B cell (primary cell): ENCODE measurements at regions not wholly inside any gene's neighbourhood (a gene's known extent, or its start where the extent isn't known, plus 50 kb on each side); places are given as distances from the start of the nearest gene placed in this dataset.

Source experiments
- ATAC-seq: fragments of 200-7000 bp; cut with Tn5 transposase; one replicate; pipeline ENCODE4 v1.10.0; 2021; ENCODE audit warnings: low read depth, mild to moderate bottlenecking, moderate number of reproducible peaks, moderate library complexity
- CTCF ChIA-PET: fragments of 350-600 bp; sonication (Branson Sonifier 250); formaldehyde crosslinking; loops from one replicate; lab custom pipeline; 2021; ENCODE audit warnings: antibody characterized with exemption, inconsistent platforms; lab: Charles Lee
- POLR2A ChIA-PET: fragments of 350-600 bp; sonication (Branson Sonifier 250); formaldehyde crosslinking; loops from one replicate; lab custom pipeline; 2021; ENCODE audit warnings: antibody characterized with exemption; lab: Charles Lee
- DNase-seq: peaks from one replicate; pipeline ENCODE4 v3.0.0; 2013
- H2AFZ ChIP-seq: 2 replicates; pipeline ENCODE4 v1.6.1; 2012; ENCODE audit warnings: mild to moderate bottlenecking, low read depth, low read length; ENCODE audit not compliant: insufficient read depth, poor library complexity, severe bottlenecking
- H3K27ac ChIP-seq, 2 donors: 1 replicate in 1 of 2; 2 replicates in 1 of 2; pipeline ENCODE4 v1.5.1; 2012 to 2013; ENCODE audit warnings: low read length in 2 of 2, mild to moderate bottlenecking in 2 of 2, moderate library complexity in 1 of 2
- H3K27me3 ChIP-seq, 4 experiments: fragments of 200-600 bp in 1 of 4; sonication (generic) in 1 of 4; replicated peaks in 1 of 4; 1 replicate in 2 of 4; 2 replicates in 2 of 4; pipeline versions ENCODE4 v1.6.1 to v1.7.0; 2013 to 2016; ENCODE audit warnings: low read length in 3 of 4, mild to moderate bottlenecking in 2 of 4, mixed read lengths in 1 of 4, moderate library complexity in 1 of 4; ENCODE audit not compliant: insufficient read depth in 4 of 4, control insufficient read depth in 3 of 4; ENCODE audit errors: control extremely low read depth in 1 of 4
- H3K36me3 ChIP-seq, 2 experiments: replicated peaks in 1 of 2; 1 replicate in 1 of 2; 2 replicates in 1 of 2; pipeline versions ENCODE4 v1.6.1 to v1.7.1; 2013; ENCODE audit warnings: low read length in 1 of 2; ENCODE audit not compliant: insufficient read depth in 2 of 2, control insufficient read depth in 1 of 2; ENCODE audit errors: control extremely low read depth in 1 of 2, extremely low read depth in 1 of 2
- H3K4me1 ChIP-seq, 2 donors: fragments of 200-600 bp in 1 of 2; sonication (generic) in 1 of 2; 1 replicate in 1 of 2; 2 replicates in 1 of 2; pipeline versions ENCODE4 v1.5.1 to v1.6.1; 2013 to 2017; ENCODE audit warnings: low read length in 2 of 2; ENCODE audit not compliant: control insufficient read depth in 2 of 2, insufficient read depth in 2 of 2
- H3K4me2 ChIP-seq: replicated peaks from 2 replicates; pipeline ENCODE3; 2012; ENCODE audit warnings: mild to moderate bottlenecking, low read depth, low read length; ENCODE audit not compliant: poor library complexity, severe bottlenecking
- H3K4me3 ChIP-seq, 5 experiments: fragments of 200-600 bp in 1 of 5; sonication (generic) in 1 of 5; 1 replicate in 3 of 5; 2 replicates in 2 of 5; pipeline versions ENCODE4 v1.5.1 to v1.7.0; 2011 to 2016; ENCODE audit warnings: low read length in 4 of 5, mild to moderate bottlenecking in 4 of 5, low read depth in 2 of 5, control low read depth in 1 of 5, moderate library complexity in 1 of 5; ENCODE audit not compliant: insufficient read depth in 1 of 5; ENCODE audit errors: control extremely low read depth in 1 of 5, extremely low read depth in 1 of 5
- H3K79me2 ChIP-seq: fragments of 200-600 bp; sonication (generic); one replicate; pipeline ENCODE4 v1.6.0; 2016; ENCODE audit warnings: low read length; ENCODE audit not compliant: control insufficient read depth, insufficient read depth
- H3K9ac ChIP-seq: fragments of 200-600 bp; sonication (generic); 2 replicates; pipeline ENCODE4 v1.6.1; 2017; ENCODE audit warnings: mild to moderate bottlenecking, low read length, moderate library complexity
- H3K9me3 ChIP-seq, 3 donors: one replicate each; pipeline versions ENCODE4 v1.6.1 to v1.7.1; 2013; ENCODE audit warnings: low read length in 2 of 3; ENCODE audit not compliant: control insufficient read depth in 2 of 3, insufficient read depth in 1 of 3; ENCODE audit errors: control extremely low read depth in 1 of 3
- H4K20me1 ChIP-seq: 2 replicates; pipeline ENCODE4 v1.6.0; 2012; ENCODE audit warnings: mild to moderate bottlenecking, low read length; ENCODE audit not compliant: insufficient read depth, control insufficient read depth, poor library complexity, severe bottlenecking
- H3K27ac Mint-ChIP-seq: one replicate; pipeline ENCODE4 v1.8.0; 2021; ENCODE audit warnings: mixed read lengths
- H3K27me3 Mint-ChIP-seq: one replicate; pipeline ENCODE4 v1.8.0; 2021; ENCODE audit warnings: mixed read lengths
- H3K4me1 Mint-ChIP-seq: one replicate; pipeline ENCODE4 v1.8.0; 2021; ENCODE audit warnings: mixed read lengths
- H3K4me3 Mint-ChIP-seq: one replicate; pipeline ENCODE4 v1.8.0; 2021; ENCODE audit warnings: mixed read lengths
- H3K9me3 Mint-ChIP-seq: one replicate; pipeline ENCODE4 v1.8.0; 2022; ENCODE audit warnings: mixed read lengths; ENCODE audit not compliant: insufficient read depth
- CTCF ChIP-seq: fragments of 200-600 bp; IDR thresholded peaks from one replicate; pipeline ENCODE4 v1.8.0; 2022; ENCODE audit warnings: antibody characterized with exemption, mild to moderate bottlenecking
- EZH2 ChIP-seq: IDR thresholded peaks from 2 replicates; pipeline ENCODE4 v1.6.1; 2012; ENCODE audit warnings: borderline replicate concordance, low read depth, mild to moderate bottlenecking, moderate library complexity, low read length; ENCODE audit not compliant: insufficient read depth, poor library complexity, severe bottlenecking
- WGBS: methylation state at CpG from one replicate; pipeline ENCODE4 v1.1.5; 2013; ENCODE audit warnings: missing lambda C conversion rate; ENCODE audit not compliant: insufficient coverage; 5-methylcytosine and 5-hydroxymethylcytosine counted together
- intact Hi-C: fragments of 100-400 bp; cut with micrococcal nuclease; formaldehyde crosslinking; loops from one replicate; pipeline ENCODE4 v1.10.0; 2022

- TF ChIP-seq EZH2 (no peak), CTCF (no peak)
- 100% methylated on average over 1 of the region's 2 CpGs for WGBS
- ChIA-PET POLR2A (no interaction called here), CTCF (interaction anchor here (1.5 kb wide), 1 partner anchor 54 kb away, joined by 4 read pairs; no protein-coding TSS in a partner anchor)
- Mint-ChIP-seq H3K4me3 (no peak overlapping the region), H3K27me3 (no peaks in the 10 kb centered on the region), H3K4me1 (peaks cover 32% of the 10 kb centered on the region), H3K9me3 (no peaks in the 10 kb centered on the region), H3K27ac (peak overlapping the region; percentile 84)
- Histone ChIP-seq H2AFZ (no peak overlapping the region), H3K79me2 (no peaks in the 10 kb centered on the region), H3K9ac (no peak overlapping the region), H3K36me3 (no peaks in the 10 kb centered on the region), H3K4me2 (no peak overlapping the region), H3K9me3 (peaks cover 0 to 1% (median 0%) of the 10 kb centered on the region in 3 donors), H3K27me3 (no peaks in the 10 kb centered on the region), H3K27ac (no peak overlapping the region), H3K4me3 (no peak overlapping the region), H3K4me1 (peaks cover 12 to 14% of the 10 kb centered on the region in 2 donors), H4K20me1 (no peaks in the 10 kb centered on the region)
- ATAC-seq (no peak), DNase-seq (no peak)
- intact Hi-C loops, result loop anchor here (2.0 kb wide), 1 partner anchor 57 kb away; no protein-coding TSS in a partner anchor
These were observed 58.1 kb downstream of the DIPK2A start for GRCh38 chr3:144029769-144030168.

- H2AFZ ChIP-seq, result no peak overlapping the region
- DNase-seq (no peak), ATAC-seq (no peak)
- H3K4me1 ChIP-seq, result peaks cover 12 to 14% of the 10 kb centered on the region in 2 donors
- H3K27me3 ChIP-seq, result no peaks in the 10 kb centered on the region
- H3K4me3 ChIP-seq, result no peak overlapping the region
- ChIA-PET CTCF (interaction anchor here (2.1 kb wide), 2 partner anchors 58 to 60 kb away, joined by 5 to 8 read pairs; no protein-coding TSS in a partner anchor), POLR2A (interaction anchor here (0.8 kb wide), 1 partner anchor 60 kb away, joined by 4 read pairs; the partner anchor contains the start of gene DIPK2A)
- no peaks in the 10 kb centered on the region for H3K9me3 ChIP-seq
- no peaks in the 10 kb centered on the region for H3K27me3 Mint-ChIP-seq
- no peaks in the 10 kb centered on the region for H3K9me3 Mint-ChIP-seq
- intact Hi-C loops, result no loop called here
- no peak overlapping the region for H3K27ac ChIP-seq
- no peaks in the 10 kb centered on the region for H3K79me2 ChIP-seq
- H3K36me3 ChIP-seq, result no peaks in the 10 kb centered on the region
- no peaks in the 10 kb centered on the region for H4K20me1 ChIP-seq
- peaks cover 32% of the 10 kb centered on the region for H3K4me1 Mint-ChIP-seq
- no peak overlapping the region for H3K4me3 Mint-ChIP-seq
- H3K27ac Mint-ChIP-seq, result no peak overlapping the region
- no peak overlapping the region for H3K4me2 ChIP-seq
- 98% methylated on average over 4 of the region's 5 CpGs for WGBS
- no peak for TF ChIP-seq CTCF
- TF ChIP-seq EZH2, result no peak
- H3K9ac ChIP-seq, result no peak overlapping the region
These were observed 60.3 kb downstream of the DIPK2A start for GRCh38 chr3:144031938-144032337.
